GM23338 (cell line): ENCODE measurements at regions not wholly inside any gene's neighbourhood (a gene's known extent, or its start where the extent isn't known, plus 50 kb on each side); places are given as distances from the start of the nearest gene placed in this dataset.

Experiments used
- ATAC-seq: fragments of 200-7000 bp; cut with Tn5 transposase; 3 replicates; pipeline ENCODE4 v1.9.1; 2020
- DNase-seq: peaks from one replicate; pipeline ENCODE4 v3.0.0-alpha.2; 2015; ENCODE audit warnings: low spot score
- H2AFZ ChIP-seq: fragments of 200-600 bp; sonication (generic); 2 replicates; pipeline ENCODE4 v1.8.0; 2016; ENCODE audit warnings: antibody characterized with exemption, mild to moderate bottlenecking, moderate library complexity
- H3F3A ChIP-seq: fragments of 200-600 bp; sonication (generic); replicated peaks from 2 replicates; pipeline ENCODE4 v1.8.0; 2017; ENCODE audit warnings: antibody characterized with exemption, mixed run types, low read depth
- H3K27ac ChIP-seq: fragments of 200-600 bp; sonication (generic); 2 replicates; pipeline ENCODE4 v1.6.1; 2016; ENCODE audit warnings: low read depth
- H3K27me3 ChIP-seq: fragments of 200-600 bp; sonication (generic); 2 replicates; pipeline ENCODE4 v1.8.0; 2016; ENCODE audit warnings: mild to moderate bottlenecking, mixed run types, moderate library complexity; ENCODE audit not compliant: insufficient read depth
- H3K36me3 ChIP-seq: fragments of 200-600 bp; sonication (generic); 2 replicates; pipeline ENCODE4 v1.8.0; 2016; ENCODE audit warnings: mild to moderate bottlenecking; ENCODE audit not compliant: insufficient read depth
- H3K4me1 ChIP-seq: fragments of 200-600 bp; sonication (generic); 2 replicates; pipeline ENCODE4 v1.8.0; 2016; ENCODE audit warnings: mild to moderate bottlenecking, moderate library complexity; ENCODE audit not compliant: insufficient read depth
- H3K4me2 ChIP-seq: fragments of 200-600 bp; sonication (generic); 2 replicates; pipeline ENCODE4 v1.7.1; 2017; ENCODE audit warnings: mixed run types
- H3K4me3 ChIP-seq: fragments of 200-600 bp; sonication (generic); 2 replicates; pipeline ENCODE4 v1.6.1; 2016; ENCODE audit warnings: mixed run types
- H3K79me2 ChIP-seq: fragments of 200-600 bp; sonication (generic); replicated peaks from 2 replicates; pipeline ENCODE4 v1.8.0; 2017; ENCODE audit warnings: mild to moderate bottlenecking; ENCODE audit not compliant: insufficient read depth
- H3K9me2 ChIP-seq: fragments of 200-600 bp; sonication (generic); 2 replicates; pipeline ENCODE4 v1.8.0; 2017; ENCODE audit not compliant: insufficient read depth
- H4K20me1 ChIP-seq: fragments of 200-600 bp; sonication (generic); replicated peaks from 2 replicates; pipeline ENCODE4 v1.8.0; 2017; ENCODE audit warnings: mild to moderate bottlenecking; ENCODE audit not compliant: insufficient read depth
- H3K27ac Mint-ChIP-seq: 2 replicates; pipeline ENCODE4 v1.8.0; 2020; ENCODE audit warnings: inconsistent platforms, mild to moderate bottlenecking, moderate library complexity, mixed read lengths
- H3K27me3 Mint-ChIP-seq: 3 replicates; pipeline ENCODE4 v1.8.0; 2022; ENCODE audit warnings: low read depth, mild to moderate bottlenecking, moderate library complexity, mixed read lengths, inconsistent platforms; ENCODE audit not compliant: insufficient read depth, poor library complexity
- H3K36me3 Mint-ChIP-seq: 3 replicates; pipeline ENCODE4 v1.8.0; 2021; ENCODE audit warnings: low read depth, mild to moderate bottlenecking, inconsistent platforms, moderate library complexity, mixed read lengths
- H3K4me1 Mint-ChIP-seq: 3 replicates; pipeline ENCODE4 v1.8.0; 2020; ENCODE audit warnings: mild to moderate bottlenecking, inconsistent platforms, mixed read lengths
- H3K4me3 Mint-ChIP-seq: 3 replicates; pipeline ENCODE4 v1.8.0; 2021; ENCODE audit warnings: moderate library complexity, mild to moderate bottlenecking, inconsistent platforms, mixed read lengths
- H3K9me3 Mint-ChIP-seq: 3 replicates; pipeline ENCODE4 v1.8.0; 2020; ENCODE audit warnings: moderate library complexity, mild to moderate bottlenecking, inconsistent platforms, mixed read lengths
- EZH2 ChIP-seq: fragments of 200-600 bp; sonication (generic); IDR thresholded peaks from one replicate; pipeline ENCODE4 v1.8.0; 2017; ENCODE audit warnings: antibody characterized with exemption, mild to moderate bottlenecking, low read depth; ENCODE audit not compliant: unreplicated experiment
- EZH2phosphoT487 ChIP-seq: fragments of 200-600 bp; sonication (generic); IDR thresholded peaks from one replicate; pipeline ENCODE4 v1.8.1; 2018; ENCODE audit warnings: antibody characterized with exemption; ENCODE audit not compliant: unreplicated experiment
- JUNB ChIP-seq: IDR thresholded peaks from one replicate; pipeline ENCODE4 v1.6.1; 2016; ENCODE audit warnings: antibody characterized with exemption; ENCODE audit not compliant: unreplicated experiment
- NANOG ChIP-seq: IDR thresholded peaks from 2 replicates; pipeline ENCODE4 v1.6.1; 2016; ENCODE audit warnings: antibody characterized with exemption, borderline replicate concordance
- STAT1 ChIP-seq: IDR thresholded peaks from one replicate; pipeline ENCODE4 v1.6.1; 2016; ENCODE audit warnings: antibody characterized with exemption; ENCODE audit not compliant: unreplicated experiment
- ZNF331 ChIP-seq: fragments of 250-450 bp; sonication (Bioruptor Pico); IDR thresholded peaks from 2 replicates; pipeline ENCODE4 v1.5.0; 2020; ENCODE audit warnings: low read depth, mild to moderate bottlenecking, moderate library complexity
- ZNF462 ChIP-seq: fragments of 250-450 bp; sonication (Bioruptor Pico); IDR thresholded peaks from 2 replicates; pipeline ENCODE4 v1.5.0; 2020; ENCODE audit warnings: mild to moderate bottlenecking, moderate library complexity

GRCh38 chr15:29382862-29383261, 113.2 kb upstream of the NSMCE3 start:
- peaks cover 2% of the 10 kb centered on the region; the same call in 1 of the 3 replicates for H3K4me1 Mint-ChIP-seq
- Histone ChIP-seq H3K27me3 (no peaks in the 10 kb centered on the region), H3K4me2 (no peak overlapping the region), H2AFZ (no peak overlapping the region), H3K79me2 (no peaks in the 10 kb centered on the region), H3K4me3 (no peak overlapping the region), H3F3A (no peaks in the 10 kb centered on the region), H4K20me1 (no peaks in the 10 kb centered on the region), H3K27ac (no peak overlapping the region), H3K9me2 (no peaks in the 10 kb centered on the region), H3K36me3 (no peaks in the 10 kb centered on the region), H3K4me1 (no peaks in the 10 kb centered on the region)
- H3K4me3 Mint-ChIP-seq = no peak overlapping the region
- ATAC-seq = no peak
- no peak for DNase-seq
- H3K27me3 Mint-ChIP-seq = peaks cover 12% of the 10 kb centered on the region
- H3K9me3 Mint-ChIP-seq = peaks cover 3% of the 10 kb centered on the region; the same call in 1 of the 3 replicates
- no peaks in the 10 kb centered on the region for H3K36me3 Mint-ChIP-seq
- no peak overlapping the region for H3K27ac Mint-ChIP-seq
- no peak for TF ChIP-seq EZH2phosphoT487
- no peak for TF ChIP-seq EZH2
- no peak for TF ChIP-seq ZNF462 (CRISPR knock-in tag)
- no peak for TF ChIP-seq ZNF331

DNA sequence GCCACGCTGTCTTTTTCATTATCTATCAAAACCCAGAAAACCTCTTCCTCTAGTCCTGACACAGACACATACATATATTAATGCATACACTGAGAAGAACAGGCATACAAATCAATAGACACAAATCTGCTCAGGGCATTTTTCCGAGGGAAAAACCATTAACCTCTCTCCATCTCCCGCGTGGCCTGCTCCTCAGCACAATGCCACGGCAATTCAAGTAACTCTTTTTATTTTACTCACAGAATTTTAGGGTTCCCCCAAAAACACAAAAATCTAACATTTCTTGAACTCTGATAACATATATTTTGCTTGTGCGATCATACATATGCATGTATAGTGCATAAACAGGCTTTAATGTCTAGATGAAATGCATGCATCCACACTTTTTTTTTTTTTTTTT, 110.8 kb upstream of the NSMCE3 start:
- Histone ChIP-seq H3K27ac (no peak overlapping the region), H4K20me1 (no peaks in the 10 kb centered on the region; the same call in 1 of the 2 replicates), H3K79me2 (no peaks in the 10 kb centered on the region), H3K4me3 (no peak overlapping the region), H3K9me2 (no peaks in the 10 kb centered on the region), H3K4me1 (peaks cover 7% of the 10 kb centered on the region; the same call in 1 of the 2 replicates), H3K36me3 (no peaks in the 10 kb centered on the region), H3K4me2 (no peak overlapping the region), H3F3A (no peaks in the 10 kb centered on the region), H3K27me3 (no peaks in the 10 kb centered on the region), H2AFZ (no peak overlapping the region)
- peaks cover 16% of the 10 kb centered on the region for H3K4me1 Mint-ChIP-seq
- H3K36me3 Mint-ChIP-seq = no peaks in the 10 kb centered on the region
- H3K4me3 Mint-ChIP-seq = no peak overlapping the region
- TF ChIP-seq JUNB (no peak), NANOG (no peak), STAT1 (no peak)
- H3K27me3 Mint-ChIP-seq = peaks cover 10% of the 10 kb centered on the region
- H3K27ac Mint-ChIP-seq = no peak overlapping the region
- ATAC-seq = no peak
- H3K9me3 Mint-ChIP-seq = no peaks in the 10 kb centered on the region
- no peak for DNase-seq
